T-helper 2 cell (primary cell): ENCODE measurements at regions not wholly inside any gene's neighbourhood (a gene's known extent, or its start where the extent isn't known, plus 50 kb on each side); places are given as distances from the start of the nearest gene placed in this dataset.
"Not testable (repeated sequence)": the region's sequence is repeated elsewhere in the genome, so short reads cannot be mapped to it uniquely, and the experiment has no call there.

Experiments
- DNase-seq, 5 experiments: peaks; one replicate each; pipeline versions ENCODE4 v3.0.0 to v3.0.0-alpha.2; 2012 to 2022

- DNase-seq, result no peak
These were observed 190.3 kb upstream of the TAB2 start for GRCh38 chr6:149127212-149127611.

GRCh38 chr6:149128489-149129145 is 188.9 kb upstream of the TAB2 start:
- DNase-seq, result peak in 1 of 5 experiments; percentile 86

GRCh38 chr6:149129371-149130077 is 188.0 kb upstream of the TAB2 start:
- no peak for DNase-seq

- no peak for DNase-seq
These were observed 187.4 kb upstream of the TAB2 start for GRCh38 chr6:149130090-149130489.

GRCh38 chr6:149130508-149130907 is 187.0 kb upstream of the TAB2 start:
- no peak for DNase-seq

- no peak for DNase-seq
These were observed 185.6 kb upstream of the TAB2 start for GRCh38 chr6:149131891-149132290.

- DNase-seq, result peak in 1 of 5 experiments; percentile 85
These were observed 185.2 kb upstream of the TAB2 start for GRCh38 chr6:149132336-149132735.

- DNase-seq, result no peak
These were observed 183.0 kb upstream of the TAB2 start for GRCh38 chr6:149134511-149134933.

GRCh38 chr6:149135809-149136208 is 181.7 kb upstream of the TAB2 start:
- no peak for DNase-seq

GRCh38 chr6:149136273-149136912 is 181.1 kb upstream of the TAB2 start:
- DNase-seq, result no peak

GRCh38 chr6:149136913-149137286 is 180.6 kb upstream of the TAB2 start:
- DNase-seq, result no peak

GRCh38 chr6:149137594-149137993 is 179.9 kb upstream of the TAB2 start:
- no peak for DNase-seq

- no peak for DNase-seq
These were observed 179.4 kb upstream of the TAB2 start for GRCh38 chr6:149138089-149138488.

GRCh38 chr6:149138699-149139294 is 178.7 kb upstream of the TAB2 start:
- DNase-seq, result no peak

- DNase-seq, result peak in 1 of 5 experiments; percentile 40
These were observed 177.8 kb upstream of the TAB2 start for GRCh38 chr6:149139782-149140136.

GRCh38 chr6:149140137-149140909 is 177.2 kb upstream of the TAB2 start:
- peak in 4 of 5 experiments; percentile 20 to 95 (median 42) for DNase-seq

GRCh38 chr6:149140910-149141290 is 176.6 kb upstream of the TAB2 start:
- peak in 2 of 5 experiments; percentile 42 to 87 for DNase-seq

- DNase-seq, result no peak
These were observed 174.5 kb upstream of the TAB2 start for GRCh38 chr6:149142924-149143429.

GRCh38 chr6:149145800-149146199 is 171.7 kb upstream of the TAB2 start:
- not testable (repeated sequence) for DNase-seq

GRCh38 chr6:149147195-149147594 is 170.3 kb upstream of the TAB2 start:
- no peak for DNase-seq

GRCh38 chr6:149147938-149148718 is 169.4 kb upstream of the TAB2 start:
- DNase-seq, result peak in 2 of 5 experiments; percentile 63 to 96

GRCh38 chr6:149149653-149150052 is 167.9 kb upstream of the TAB2 start:
- peak in 1 of 5 experiments; percentile 37 for DNase-seq
